Stimulated activated naive B cell treated with anti-CD40 and anti-IgM and Interleukin-4, amounts not matched to agents 10 μg/mL and 1 μg/mL and 100 μg/mL, for 72 hours (primary cell): ENCODE measurements at regions not wholly inside any gene's neighbourhood (a gene's known extent, or its start where the extent isn't known, plus 50 kb on each side); places are given as distances from the start of the nearest gene placed in this dataset.
A peak's percentile ranks its signal among the peaks of the same experiment; 100 is the strongest.
"Not testable (repeated sequence)": the region's sequence is repeated elsewhere in the genome, so short reads cannot be mapped to it uniquely, and the experiment has no call there.

Experiments
- ATAC-seq, 2 donors: fragments of 150-1000 bp; cut with Tn5 transposase; replicated peaks; 2 replicates each; pipeline ENCODE4 v1.10.0; 2021; ENCODE audit warnings: moderate library complexity in 1 of 2
- DNase-seq: peaks from one replicate; pipeline ENCODE4 v3.0.0; 2021
- H3K27ac Mint-ChIP-seq: one replicate; pipeline ENCODE4 v1.8.0; 2022; ENCODE audit warnings: mild to moderate bottlenecking, mixed read lengths
- H3K27me3 Mint-ChIP-seq, 2 donors: one replicate each; pipeline ENCODE4 v1.8.0; 2022; ENCODE audit warnings: mixed read lengths in 2 of 2
- H3K36me3 Mint-ChIP-seq, 2 donors: one replicate each; pipeline ENCODE4 v1.8.0; 2022; ENCODE audit warnings: mixed read lengths in 2 of 2, mild to moderate bottlenecking in 1 of 2
- H3K4me1 Mint-ChIP-seq, 2 donors: one replicate each; pipeline ENCODE4 v1.8.0; 2022; ENCODE audit warnings: mixed read lengths in 2 of 2, mild to moderate bottlenecking in 1 of 2
- H3K4me3 Mint-ChIP-seq, 2 donors: one replicate each; pipeline ENCODE4 v1.8.0; 2022; ENCODE audit warnings: mild to moderate bottlenecking in 2 of 2, mixed read lengths in 2 of 2, moderate library complexity in 1 of 2
- H3K9me3 Mint-ChIP-seq, 2 donors: one replicate each; pipeline ENCODE4 v1.8.0; 2022; ENCODE audit warnings: mixed read lengths in 2 of 2, mild to moderate bottlenecking in 1 of 2

DNA sequence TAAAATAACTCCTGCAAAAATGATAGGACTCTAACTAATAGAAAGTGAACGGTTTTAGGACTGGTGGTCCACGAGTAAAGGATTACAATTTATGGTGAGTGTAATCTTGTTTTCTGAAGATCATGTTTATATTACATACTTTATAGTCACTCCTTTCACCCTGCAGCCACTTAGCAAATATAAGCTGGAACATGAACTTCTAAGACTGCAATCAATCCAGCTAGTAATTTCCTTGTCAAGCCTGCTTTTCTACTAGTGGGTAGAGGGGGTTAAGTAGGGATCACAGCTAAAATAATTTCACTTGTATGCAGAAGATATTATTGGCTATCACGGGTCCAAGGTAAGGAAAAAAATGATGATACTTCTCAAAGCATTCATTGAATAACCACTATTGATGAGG lies 125.5 kb upstream of the NETO1 start:
- Mint-ChIP-seq H3K27ac (no peak overlapping the region), H3K4me3 (no peak overlapping the region), H3K4me1 (no peaks in the 10 kb centered on the region), H3K27me3 (no peaks in the 10 kb centered on the region), H3K9me3 (peaks cover 3 to 4% of the 10 kb centered on the region in 2 donors), H3K36me3 (no peaks in the 10 kb centered on the region)
- DNase-seq: no peak
- no peak for ATAC-seq

DNA sequence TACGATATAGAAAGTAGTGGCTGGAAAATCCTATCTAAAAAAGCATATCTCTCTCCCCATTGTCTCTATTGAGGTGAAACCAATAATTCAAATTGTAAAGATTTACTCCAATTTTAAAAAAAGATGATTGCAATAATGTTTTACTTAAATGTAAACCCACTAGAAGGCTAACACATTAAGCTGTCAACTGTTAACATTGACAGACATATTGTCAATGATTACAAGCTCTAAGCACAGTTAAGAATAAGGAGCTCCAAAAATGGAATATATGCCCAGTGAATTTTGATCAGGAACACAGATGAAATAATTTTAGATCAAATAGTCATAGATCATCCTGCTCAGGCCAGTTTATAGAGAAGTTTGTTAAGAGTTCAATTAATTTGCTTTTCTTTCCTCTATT lies 123.6 kb upstream of the NETO1 start:
- no peak overlapping the region for H3K4me3 Mint-ChIP-seq
- H3K9me3 Mint-ChIP-seq: peaks cover 0 to 1% of the 10 kb centered on the region in 2 donors
- no peaks in the 10 kb centered on the region for H3K4me1 Mint-ChIP-seq
- ATAC-seq: no peak
- no peak overlapping the region for H3K27ac Mint-ChIP-seq
- DNase-seq: no peak
- H3K36me3 Mint-ChIP-seq: no peaks in the 10 kb centered on the region
- H3K27me3 Mint-ChIP-seq: no peaks in the 10 kb centered on the region

DNA sequence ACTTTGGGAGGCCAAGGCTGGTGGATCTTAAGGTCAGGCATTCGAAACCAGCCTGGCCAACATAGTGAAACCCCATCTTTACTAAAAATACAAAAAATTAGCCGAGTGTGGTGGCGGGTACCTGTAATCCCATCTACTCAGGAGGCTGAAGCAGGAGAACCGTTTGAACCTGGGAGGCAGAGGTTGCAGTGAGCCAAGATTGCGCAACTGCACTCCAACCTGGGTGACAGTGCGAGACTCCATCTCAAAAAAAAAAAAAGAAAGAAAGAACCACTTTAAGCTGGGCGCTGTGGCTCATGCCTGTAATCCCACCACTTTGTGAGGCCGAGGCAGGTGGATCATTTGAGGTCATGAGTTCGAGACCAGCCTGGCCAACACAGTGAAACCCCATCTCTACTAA lies 119.8 kb upstream of the NETO1 start:
- not testable (repeated sequence) for H3K27ac Mint-ChIP-seq, H3K36me3 Mint-ChIP-seq, H3K27me3 Mint-ChIP-seq, ATAC-seq, H3K4me1 Mint-ChIP-seq, DNase-seq, H3K9me3 Mint-ChIP-seq, H3K4me3 Mint-ChIP-seq

DNA sequence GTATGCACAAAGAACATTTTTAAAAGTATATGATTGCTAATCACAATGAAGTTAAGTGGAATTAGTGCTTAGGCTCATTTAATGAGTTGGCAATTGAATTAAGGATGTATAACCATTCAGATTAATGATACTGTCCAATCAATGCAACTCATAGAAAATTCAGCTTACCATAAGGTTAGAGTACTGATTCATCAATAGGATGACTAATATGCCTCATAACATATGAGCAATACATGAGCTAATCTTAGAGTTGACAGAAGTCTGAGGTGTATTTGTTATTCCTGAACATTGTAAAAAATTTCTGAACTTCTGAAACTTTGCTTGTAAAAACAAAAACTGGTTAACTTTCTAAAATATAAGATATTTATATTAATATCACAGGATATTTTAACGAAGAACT lies 118.3 kb upstream of the NETO1 start:
- H3K27ac Mint-ChIP-seq: no peak overlapping the region
- H3K9me3 Mint-ChIP-seq: peaks cover 7 to 9% of the 10 kb centered on the region in 2 donors
- H3K27me3 Mint-ChIP-seq: no peaks in the 10 kb centered on the region
- H3K36me3 Mint-ChIP-seq: peaks cover 0 to 3% of the 10 kb centered on the region in 2 donors
- no peak for ATAC-seq
- H3K4me1 Mint-ChIP-seq: no peaks in the 10 kb centered on the region
- DNase-seq: no peak
- H3K4me3 Mint-ChIP-seq: no peak overlapping the region

DNA sequence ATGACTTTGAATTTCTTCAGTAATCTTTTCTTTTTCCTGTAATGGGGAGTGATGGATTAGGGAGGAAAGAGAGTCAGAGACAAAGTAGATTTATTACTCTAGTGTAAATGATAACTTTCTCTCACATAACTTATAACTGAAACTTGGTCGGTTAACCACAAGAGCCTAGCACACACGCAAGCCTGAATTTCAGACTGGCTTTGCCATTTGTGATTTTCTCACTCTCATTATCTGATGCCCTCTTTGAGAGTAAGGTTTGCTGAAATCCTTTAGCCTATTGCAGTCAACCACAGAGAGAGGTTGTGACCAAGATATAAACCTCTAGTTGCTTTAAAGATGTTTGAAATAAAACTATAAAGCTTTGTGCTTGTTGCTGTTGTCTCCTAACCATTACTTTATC lies 117.9 kb upstream of the NETO1 start:
- DNase-seq: no peak
- Mint-ChIP-seq H3K27ac (no peak overlapping the region), H3K36me3 (peaks cover 0 to 3% of the 10 kb centered on the region in 2 donors), H3K4me1 (no peaks in the 10 kb centered on the region), H3K4me3 (no peak overlapping the region), H3K27me3 (no peaks in the 10 kb centered on the region), H3K9me3 (peaks cover 7 to 9% of the 10 kb centered on the region in 2 donors)
- ATAC-seq: no peak

DNA sequence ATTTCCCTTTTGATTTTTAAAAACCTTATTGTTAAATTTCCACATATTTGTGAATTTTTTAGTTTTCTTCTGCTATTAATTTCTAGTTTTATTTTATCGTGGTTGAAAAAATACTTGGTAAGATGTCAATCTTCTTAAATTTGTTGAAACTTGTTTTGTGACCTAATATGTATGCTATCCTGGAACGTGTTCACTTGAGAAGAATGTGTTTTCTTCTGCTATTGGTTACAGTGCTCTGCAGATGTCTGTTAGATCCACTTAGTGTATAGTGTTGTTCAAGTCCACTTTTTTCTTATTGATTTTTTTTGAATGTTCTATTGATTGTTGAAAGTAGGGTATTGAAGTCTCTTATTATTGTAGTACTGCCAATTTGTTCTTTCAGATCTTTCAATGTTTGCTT lies 116.5 kb upstream of the NETO1 start:
- DNase-seq: no peak
- no peak for ATAC-seq
- H3K27me3 Mint-ChIP-seq: no peaks in the 10 kb centered on the region
- no peaks in the 10 kb centered on the region for H3K4me1 Mint-ChIP-seq
- H3K36me3 Mint-ChIP-seq: peaks cover 0 to 3% of the 10 kb centered on the region in 2 donors
- no peak overlapping the region for H3K27ac Mint-ChIP-seq
- no peak overlapping the region for H3K4me3 Mint-ChIP-seq
- H3K9me3 Mint-ChIP-seq: peaks cover 7 to 9% of the 10 kb centered on the region in 2 donors

DNA sequence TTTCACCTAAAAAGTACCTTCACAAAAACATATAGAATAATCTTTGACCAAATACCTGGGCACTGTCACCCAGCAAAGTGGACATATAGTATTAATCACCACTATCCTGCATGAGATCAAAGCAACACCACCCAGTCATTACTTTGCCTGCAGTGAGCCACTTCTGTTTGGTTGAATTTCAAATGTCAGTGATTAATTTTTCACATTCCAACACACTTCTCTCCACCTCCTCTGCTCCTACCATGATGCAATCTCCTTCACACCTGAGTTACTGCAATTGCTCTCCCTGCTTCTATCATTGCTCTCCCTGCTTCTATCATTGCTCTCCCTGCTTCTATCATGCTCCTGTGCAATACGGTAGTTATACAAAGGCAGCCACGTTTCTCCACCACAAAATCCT lies 106.1 kb upstream of the NETO1 start:
- H3K4me3 Mint-ChIP-seq: no peak overlapping the region
- no peaks in the 10 kb centered on the region for H3K27me3 Mint-ChIP-seq
- peaks cover 0 to 3% of the 10 kb centered on the region in 2 donors for H3K9me3 Mint-ChIP-seq
- DNase-seq (no peak), ATAC-seq (no peak)
- no peak overlapping the region for H3K27ac Mint-ChIP-seq
- H3K36me3 Mint-ChIP-seq: no peaks in the 10 kb centered on the region
- H3K4me1 Mint-ChIP-seq: no peaks in the 10 kb centered on the region

DNA sequence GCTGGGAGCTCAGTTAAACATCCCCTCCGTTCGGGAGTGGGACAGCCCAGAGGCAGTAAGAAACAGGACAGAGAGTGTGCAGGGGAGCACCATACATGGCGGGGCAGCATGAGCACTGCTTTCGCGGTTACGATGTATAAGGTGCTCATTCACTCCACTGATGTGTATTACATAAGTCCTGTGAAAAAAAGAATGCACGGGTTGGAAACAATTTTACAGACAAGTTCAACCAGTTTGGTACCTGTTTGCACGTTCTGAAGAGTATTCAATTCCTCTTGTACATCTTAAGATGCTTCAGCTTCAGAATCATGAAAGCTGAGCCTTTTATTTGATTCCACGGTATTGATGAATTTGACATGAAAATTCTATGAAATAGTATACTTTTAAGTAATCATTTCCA lies 97.8 kb upstream of the NETO1 start:
- Mint-ChIP-seq H3K4me3 (no peak overlapping the region), H3K4me1 (peaks cover 0 to 4% of the 10 kb centered on the region in 2 donors), H3K27me3 (no peaks in the 10 kb centered on the region), H3K9me3 (no peaks in the 10 kb centered on the region), H3K36me3 (no peaks in the 10 kb centered on the region), H3K27ac (no peak overlapping the region)
- DNase-seq (no peak), ATAC-seq (no peak)

DNA sequence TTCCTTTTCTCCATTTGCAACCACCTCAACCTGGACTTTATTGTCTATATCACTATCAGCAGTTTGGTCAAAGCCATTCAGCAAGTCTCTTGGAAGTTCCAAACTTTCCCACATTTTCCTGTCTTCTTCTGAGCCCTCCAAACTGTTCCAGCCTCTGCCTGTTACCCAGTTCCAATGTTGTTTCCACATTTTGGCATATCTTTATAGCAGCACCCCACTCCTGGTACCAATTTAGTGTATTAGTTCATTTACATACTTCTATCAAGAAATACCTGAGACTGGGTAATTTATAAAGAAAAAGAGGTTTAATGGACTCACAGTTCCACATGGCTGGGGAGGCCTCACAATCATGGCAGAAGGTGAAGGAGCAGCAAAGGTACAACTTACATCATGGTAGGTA lies 90.4 kb upstream of the NETO1 start:
- H3K9me3 Mint-ChIP-seq: peaks cover 13 to 23% of the 10 kb centered on the region in 2 donors
- H3K36me3 Mint-ChIP-seq, DNase-seq, H3K27me3 Mint-ChIP-seq, H3K4me1 Mint-ChIP-seq, H3K4me3 Mint-ChIP-seq, ATAC-seq: not testable (repeated sequence)
- peak overlapping the region; percentile 9 for H3K27ac Mint-ChIP-seq

DNA sequence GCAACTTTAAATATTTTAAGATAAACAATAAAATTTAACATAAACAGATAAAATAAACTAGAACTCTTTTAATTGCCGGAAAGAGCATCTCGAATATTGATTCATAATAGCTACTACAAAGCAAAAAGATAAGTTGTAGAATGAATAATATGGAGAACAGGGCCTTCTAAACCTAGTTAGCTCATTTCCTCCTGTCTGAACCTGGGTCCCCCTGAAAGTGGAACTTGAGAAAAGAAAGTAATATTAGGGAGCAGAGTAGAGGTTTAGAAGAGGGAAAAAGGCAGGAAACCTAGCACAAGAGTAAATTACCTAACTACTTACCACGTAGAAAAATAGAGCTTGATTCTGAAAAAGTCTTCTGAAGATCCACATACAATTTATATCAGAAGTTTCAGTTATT lies 80.7 kb upstream of the NETO1 start:
- no peaks in the 10 kb centered on the region for H3K27me3 Mint-ChIP-seq
- H3K4me3 Mint-ChIP-seq: no peak overlapping the region
- no peak overlapping the region for H3K27ac Mint-ChIP-seq
- H3K36me3 Mint-ChIP-seq: no peaks in the 10 kb centered on the region
- DNase-seq (no peak), ATAC-seq (no peak)
- H3K4me1 Mint-ChIP-seq: peaks cover 0 to 2% of the 10 kb centered on the region in 2 donors
- no peaks in the 10 kb centered on the region for H3K9me3 Mint-ChIP-seq

DNA sequence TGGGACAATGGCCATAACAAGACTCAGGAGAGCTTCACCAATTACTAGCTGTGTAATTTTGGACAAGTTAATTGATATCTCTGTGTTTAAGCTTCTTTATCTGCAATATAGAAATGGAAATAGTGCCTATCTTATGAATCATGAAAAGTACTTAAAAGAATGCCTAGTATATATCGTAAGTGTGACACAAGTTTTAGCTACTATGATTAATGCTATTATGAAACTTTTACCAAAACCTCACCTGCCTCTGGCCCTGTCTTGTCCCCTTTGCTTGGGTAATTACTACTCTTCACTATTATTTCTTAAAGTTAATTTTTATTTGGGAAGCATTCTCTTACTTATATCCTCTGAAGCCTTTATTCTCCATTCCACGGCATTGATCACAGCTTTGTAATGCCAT lies 75.0 kb upstream of the NETO1 start:
- H3K4me3 Mint-ChIP-seq: no peak overlapping the region
- no peaks in the 10 kb centered on the region for H3K36me3 Mint-ChIP-seq
- H3K9me3 Mint-ChIP-seq: no peaks in the 10 kb centered on the region
- no peaks in the 10 kb centered on the region for H3K4me1 Mint-ChIP-seq
- no peak for DNase-seq
- no peak overlapping the region for H3K27ac Mint-ChIP-seq
- no peaks in the 10 kb centered on the region for H3K27me3 Mint-ChIP-seq
- ATAC-seq: no peak

DNA sequence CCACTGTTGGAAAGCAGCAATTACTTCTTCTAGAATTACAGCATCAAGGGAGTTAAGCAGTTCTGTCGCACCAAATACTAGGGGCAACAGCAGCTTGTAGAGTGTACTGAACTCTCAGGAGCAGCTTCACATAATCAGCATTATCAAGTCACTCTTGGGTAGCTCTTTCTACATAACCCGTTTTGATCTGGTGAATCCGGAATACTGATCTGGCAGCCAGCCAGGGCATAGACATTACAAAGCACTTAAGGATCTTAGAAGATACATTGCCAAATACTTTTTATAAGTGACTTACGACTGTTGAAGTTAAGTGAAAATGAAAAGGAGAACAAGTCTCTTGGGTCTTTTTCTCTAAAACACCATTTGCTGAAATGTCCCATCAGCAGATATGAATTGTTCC lies 73.2 kb upstream of the NETO1 start:
- Mint-ChIP-seq H3K36me3 (no peaks in the 10 kb centered on the region), H3K4me1 (no peaks in the 10 kb centered on the region), H3K27ac (no peak overlapping the region), H3K27me3 (no peaks in the 10 kb centered on the region), H3K9me3 (no peaks in the 10 kb centered on the region), H3K4me3 (no peak overlapping the region)
- DNase-seq: no peak
- ATAC-seq: no peak

DNA sequence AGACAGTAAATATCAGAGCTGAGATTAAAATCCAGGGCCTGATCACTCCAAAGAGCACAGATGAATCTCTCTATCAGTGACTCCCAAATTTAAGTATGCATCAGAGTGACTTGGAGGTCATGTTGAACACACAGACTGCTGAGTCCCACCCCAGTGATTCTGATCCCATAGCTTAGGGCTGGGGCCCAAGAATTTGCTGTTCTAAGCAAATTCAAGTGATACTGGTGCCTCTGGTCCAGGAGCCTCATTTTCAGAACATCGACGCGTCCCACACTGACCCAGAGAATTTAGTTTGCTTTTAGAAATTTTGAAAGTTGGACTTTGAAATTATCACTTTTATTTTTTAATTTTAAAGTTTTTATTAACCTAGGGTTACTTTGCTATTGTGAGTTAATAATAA lies 72.7 kb upstream of the NETO1 start:
- Mint-ChIP-seq H3K27me3 (no peaks in the 10 kb centered on the region), H3K9me3 (no peaks in the 10 kb centered on the region), H3K4me1 (no peaks in the 10 kb centered on the region), H3K36me3 (no peaks in the 10 kb centered on the region), H3K27ac (no peak overlapping the region), H3K4me3 (no peak overlapping the region)
- DNase-seq (no peak), ATAC-seq (no peak)

DNA sequence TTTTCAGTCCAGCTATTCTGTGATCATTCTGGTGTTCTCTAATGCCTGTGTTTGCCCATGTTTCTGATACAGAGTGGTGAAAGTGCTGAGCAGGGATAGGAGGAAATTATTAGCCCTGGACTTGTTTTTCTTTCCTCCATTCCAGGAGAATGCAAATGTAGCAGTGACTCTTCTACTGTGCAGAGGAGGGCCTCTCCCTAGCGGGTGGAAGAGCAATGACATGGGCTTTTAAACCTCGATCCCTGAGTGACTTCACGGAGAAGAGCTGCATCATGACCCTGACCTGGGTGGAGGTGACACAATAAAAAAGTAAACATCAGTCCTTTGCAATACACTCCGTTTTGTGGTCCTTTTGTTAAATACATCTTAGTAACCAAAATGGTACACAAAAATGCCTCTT lies 68.0 kb upstream of the NETO1 start:
- ATAC-seq (no peak), DNase-seq (no peak)
- H3K27me3 Mint-ChIP-seq: no peaks in the 10 kb centered on the region
- H3K4me3 Mint-ChIP-seq: no peak overlapping the region
- no peaks in the 10 kb centered on the region for H3K36me3 Mint-ChIP-seq
- H3K4me1 Mint-ChIP-seq: no peaks in the 10 kb centered on the region
- no peak overlapping the region for H3K27ac Mint-ChIP-seq
- H3K9me3 Mint-ChIP-seq: no peaks in the 10 kb centered on the region

DNA sequence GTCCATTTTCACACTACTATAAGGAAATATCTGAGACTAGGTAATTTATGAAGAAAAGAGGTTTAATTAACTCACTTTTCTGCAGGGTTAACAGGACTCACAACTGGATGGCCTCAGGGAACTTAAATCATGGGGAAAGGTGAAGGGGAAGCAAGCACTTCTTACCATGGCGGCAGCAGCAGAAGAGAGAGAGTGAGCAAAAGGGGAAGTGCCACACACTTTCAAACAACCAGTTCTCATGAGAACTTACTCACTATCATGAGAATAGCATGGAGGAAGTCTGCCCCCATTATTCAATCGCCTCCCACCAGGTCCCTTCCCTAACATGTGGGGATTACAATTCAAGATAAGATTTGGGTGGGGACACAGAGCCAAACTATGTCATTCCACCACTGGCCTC lies 55.1 kb upstream of the NETO1 start:
- ATAC-seq (peak; percentile 42 to 55), DNase-seq (no peak)
- Mint-ChIP-seq H3K27me3 (peaks cover 0 to 8% of the 10 kb centered on the region in 2 donors), H3K4me3 (no peak overlapping the region), H3K4me1 (peaks cover 9 to 10% of the 10 kb centered on the region in 2 donors), H3K36me3 (peaks cover 14 to 22% of the 10 kb centered on the region in 2 donors), H3K27ac (no peak overlapping the region), H3K9me3 (peaks cover 21 to 22% of the 10 kb centered on the region in 2 donors)
